H1 (cell line): ENCODE measurements at regions not wholly inside any gene's neighbourhood (a gene's known extent, or its start where the extent isn't known, plus 50 kb on each side); places are given as distances from the start of the nearest gene placed in this dataset.

ENCODE experiments used
- HDAC6 ChIP-seq: IDR thresholded peaks from one replicate; pipeline ENCODE4 v1.7.1; 2012; ENCODE audit warnings: low read depth, mild to moderate bottlenecking, inconsistent platforms, low read length, moderate library complexity
- POLR2A ChIP-seq, 2 experiments: IDR thresholded peaks; 1 replicate in 1 of 2; 2 replicates in 1 of 2; pipeline ENCODE4 v1.6.1; 2011; ENCODE audit warnings: low read depth in 2 of 2, low read length in 2 of 2, mild to moderate bottlenecking in 2 of 2; ENCODE audit errors: control extremely low read depth in 1 of 2
- TF ChIP-seq, protein P1 (sequence below): IDR thresholded peaks from 2 replicates; pipeline ENCODE4 v1.6.1; 2011; ENCODE audit warnings: low read depth, mild to moderate bottlenecking, low read length; ENCODE audit not compliant: insufficient read depth

DNA sequence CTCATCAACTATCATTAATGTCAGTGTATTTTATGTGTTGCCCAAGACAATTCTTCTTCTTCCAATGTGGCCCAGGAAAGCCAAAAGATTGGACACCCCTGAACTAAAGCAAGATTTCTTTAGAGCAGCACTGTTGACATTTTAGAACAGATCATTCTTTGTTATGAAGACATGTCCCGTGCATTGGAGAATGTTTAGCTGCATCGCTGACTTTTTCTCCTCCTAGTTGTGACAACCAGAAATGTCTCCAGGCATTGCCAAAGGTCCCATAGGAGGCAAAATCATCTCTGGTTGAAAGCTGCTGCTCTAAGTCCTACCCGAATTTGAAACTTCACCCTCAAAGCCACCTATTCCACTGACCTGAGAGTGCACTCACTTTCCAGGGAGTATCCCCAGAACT lies 62.7 kb upstream of the IRX6 start:
- TF ChIP-seq POLR2A (IDR thresholded peaks at IDR 0.05; ENCODE audit: control extremely low read depth in 1 of 2, low read depth in 2 of 2, low read length in 2 of 2): no peak
- TF ChIP-seq HDAC6: no peak
- TF ChIP-seq, protein P1, sequence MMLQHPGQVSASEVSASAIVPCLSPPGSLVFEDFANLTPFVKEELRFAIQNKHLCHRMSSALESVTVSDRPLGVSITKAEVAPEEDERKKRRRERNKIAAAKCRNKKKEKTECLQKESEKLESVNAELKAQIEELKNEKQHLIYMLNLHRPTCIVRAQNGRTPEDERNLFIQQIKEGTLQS: no peak
